NCI-H345 (cell line): ENCODE measurements at regions not wholly inside any gene's neighbourhood (a gene's known extent, or its start where the extent isn't known, plus 50 kb on each side); places are given as distances from the start of the nearest gene placed in this dataset.
"Not testable (repeated sequence)": the region's sequence is repeated elsewhere in the genome, so short reads cannot be mapped to it uniquely, and the experiment has no call there.

Experiments
- DNase-seq: peaks from one replicate; lab custom pipeline; 2025; lab: John Stamatoyannopoulos, UW

GRCh38 chr3:124636101-124636862 is 94.0 kb upstream of the UMPS start:
- no peak for DNase-seq

GRCh38 chr3:124636863-124637296 is 93.4 kb upstream of the UMPS start:
- DNase-seq, result no peak

- DNase-seq, result no peak
Observed at GRCh38 chr3:124639406-124640237, 90.6 kb upstream of the UMPS start.

- DNase-seq, result no peak
Observed at GRCh38 chr3:124640635-124641306, 89.5 kb upstream of the UMPS start.

GRCh38 chr3:124643453-124643852 is 86.8 kb upstream of the UMPS start:
- DNase-seq, result no peak

- not testable (repeated sequence) for DNase-seq
Observed at GRCh38 chr3:124646186-124646585, 84.1 kb upstream of the UMPS start.

GRCh38 chr3:124648551-124648950 is 81.7 kb upstream of the UMPS start:
- DNase-seq, result no peak

GRCh38 chr3:124650798-124651197 is 79.5 kb upstream of the UMPS start:
- DNase-seq, result no peak

GRCh38 chr3:124651416-124651815 is 78.8 kb upstream of the UMPS start:
- DNase-seq, result not testable (repeated sequence)

GRCh38 chr3:124652009-124652408 is 78.2 kb upstream of the UMPS start:
- DNase-seq, result no peak

- DNase-seq, result no peak
Observed at GRCh38 chr3:124653071-124653796, 77.0 kb upstream of the UMPS start.

GRCh38 chr3:124653797-124654469 is 76.3 kb upstream of the UMPS start:
- no peak for DNase-seq

GRCh38 chr3:124654470-124654845 is 75.8 kb upstream of the UMPS start:
- DNase-seq, result no peak

- no peak for DNase-seq
Observed at GRCh38 chr3:124656531-124656930, 73.7 kb upstream of the UMPS start.

- DNase-seq, result no peak
Observed at GRCh38 chr3:124657138-124657537, 73.1 kb upstream of the UMPS start.

GRCh38 chr3:124658270-124658669 is 72.0 kb upstream of the UMPS start:
- no peak for DNase-seq

GRCh38 chr3:124659175-124659574 is 71.1 kb upstream of the UMPS start:
- no peak for DNase-seq

- no peak for DNase-seq
Observed at GRCh38 chr3:124660599-124660998, 69.7 kb upstream of the UMPS start.

- DNase-seq, result no peak
Observed at GRCh38 chr3:124663690-124664089, 66.6 kb upstream of the UMPS start.

- no peak for DNase-seq
Observed at GRCh38 chr3:124664804-124665203, 65.4 kb upstream of the UMPS start.

GRCh38 chr3:124666067-124666466 is 64.2 kb upstream of the UMPS start:
- no peak for DNase-seq

GRCh38 chr3:124669470-124669869 is 60.8 kb upstream of the UMPS start:
- DNase-seq, result no peak
